ENCODE measurements at regions not wholly inside any gene's neighbourhood (a gene's known extent, or its start where the extent isn't known, plus 50 kb on each side); places are given as distances from the start of the nearest gene placed in this dataset.

DNA sequence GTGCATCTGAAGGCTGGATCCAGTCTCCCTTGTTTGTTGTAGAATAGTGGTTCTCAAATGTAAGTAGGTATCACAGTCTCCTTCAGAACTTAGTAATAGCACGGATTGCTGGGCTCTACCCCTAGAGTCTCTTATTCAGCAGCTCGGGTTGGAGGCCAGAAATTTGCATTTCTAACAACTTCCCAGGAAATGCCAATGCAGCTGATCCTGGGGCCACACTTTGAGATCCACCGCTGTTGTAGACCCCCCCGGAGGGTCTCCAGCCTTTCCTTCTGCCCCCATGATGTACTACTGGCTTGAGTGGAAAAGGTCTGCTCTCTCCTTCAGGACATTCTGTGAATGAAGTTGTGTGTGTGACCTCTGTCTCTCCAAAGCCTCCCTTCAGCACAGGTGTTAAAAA lies 153.8 kb upstream of the CTNNB1 start:
- Histone ChIP-seq H3K36me3 (ENCODE audit: insufficient read depth, low read length) (no peaks in the 10 kb centered on the region), H3K9me3 (ENCODE audit: low read length) (no peaks in the 10 kb centered on the region), H3K27ac (ENCODE audit: low read depth, low read length) (no peak overlapping the region), H3K4me1 (ENCODE audit: insufficient read depth, low read length) (no peaks in the 10 kb centered on the region), H3K27me3 (ENCODE audit: insufficient read depth, low read length, poor library complexity, severe bottlenecking) (no peaks in the 10 kb centered on the region), H3K4me3 (ENCODE audit: low read length) (no peak overlapping the region)
- no peak overlapping the region for H3K27ac Mint-ChIP-seq
- peaks cover 6 to 33% of the 10 kb centered on the region in 2 donors for H3K27me3 Mint-ChIP-seq
- ChIA-PET CTCF (no interaction called here), POLR2A (no interaction called here)
- H3K9me3 Mint-ChIP-seq, result no peaks in the 10 kb centered on the region
- no peak for DNase-seq
- H3K4me3 Mint-ChIP-seq, result no peak overlapping the region
- no peaks in the 10 kb centered on the region for H3K4me1 Mint-ChIP-seq
- no peaks in the 10 kb centered on the region for H3K36me3 Mint-ChIP-seq

DNA sequence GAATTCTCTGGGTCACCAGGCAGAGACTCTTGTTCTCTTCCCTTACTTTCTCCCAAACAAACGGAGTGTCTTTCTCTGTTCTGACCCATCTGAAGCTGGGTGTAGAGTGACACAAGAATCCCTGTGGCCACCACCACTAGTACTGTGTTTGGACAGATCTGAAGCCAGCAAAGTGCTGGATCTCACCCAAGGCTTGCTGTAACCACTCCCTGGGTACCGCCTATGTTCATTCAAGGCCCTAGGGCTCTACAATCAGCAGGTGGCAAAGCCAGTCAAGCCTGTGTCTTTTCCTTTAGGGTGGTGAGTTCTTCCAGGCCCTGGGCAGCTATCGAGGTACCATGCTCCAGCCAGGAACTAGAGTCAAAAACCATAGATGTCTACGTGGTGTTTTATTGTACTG lies 149.2 kb upstream of the CTNNB1 start:
- no peaks in the 10 kb centered on the region for H3K36me3 Mint-ChIP-seq
- no peaks in the 10 kb centered on the region for H3K9me3 Mint-ChIP-seq
- Histone ChIP-seq H3K36me3 (ENCODE audit: insufficient read depth, low read length) (no peaks in the 10 kb centered on the region), H3K9me3 (ENCODE audit: low read length) (no peaks in the 10 kb centered on the region), H3K4me1 (ENCODE audit: insufficient read depth, low read length) (no peaks in the 10 kb centered on the region), H3K4me3 (ENCODE audit: low read length) (no peak overlapping the region), H3K27ac (ENCODE audit: low read depth, low read length) (no peak overlapping the region), H3K27me3 (ENCODE audit: insufficient read depth, low read length, poor library complexity, severe bottlenecking) (no peaks in the 10 kb centered on the region)
- H3K27me3 Mint-ChIP-seq, result peaks cover 5 to 25% of the 10 kb centered on the region in 2 donors
- H3K4me3 Mint-ChIP-seq, result no peak overlapping the region
- DNase-seq, result no peak
- no peaks in the 10 kb centered on the region for H3K4me1 Mint-ChIP-seq
- ChIA-PET CTCF (no interaction called here), POLR2A (no interaction called here)
- H3K27ac Mint-ChIP-seq, result no peak overlapping the region

DNA sequence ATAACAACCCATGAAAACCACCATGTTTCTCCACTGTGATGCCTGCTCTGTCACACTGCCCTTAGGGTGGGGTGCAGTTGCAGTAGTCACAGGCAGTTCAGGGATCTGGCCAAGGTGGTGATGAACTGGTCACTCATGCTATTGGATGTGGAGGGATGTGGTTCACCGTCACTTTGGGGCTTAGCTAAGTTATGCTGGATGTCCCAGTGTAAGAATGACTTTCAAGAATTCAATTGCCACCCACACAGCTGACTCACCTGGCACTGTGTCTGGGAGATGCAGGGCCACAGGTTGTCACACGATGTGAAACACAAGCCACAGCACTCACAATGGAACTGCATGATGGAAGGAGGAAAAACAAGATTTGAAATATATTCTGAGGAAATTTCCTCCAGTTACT lies 146.1 kb upstream of the CTNNB1 start:
- no peak overlapping the region for H3K27ac Mint-ChIP-seq
- H3K36me3 Mint-ChIP-seq, result no peaks in the 10 kb centered on the region
- H3K4me1 Mint-ChIP-seq, result no peaks in the 10 kb centered on the region
- ChIA-PET CTCF (no interaction called here), POLR2A (no interaction called here)
- DNase-seq, result no peak
- Histone ChIP-seq H3K36me3 (ENCODE audit: insufficient read depth, low read length) (no peaks in the 10 kb centered on the region), H3K27me3 (ENCODE audit: insufficient read depth, low read length, poor library complexity, severe bottlenecking) (no peaks in the 10 kb centered on the region), H3K4me1 (ENCODE audit: insufficient read depth, low read length) (no peaks in the 10 kb centered on the region), H3K9me3 (ENCODE audit: low read length) (no peaks in the 10 kb centered on the region), H3K4me3 (ENCODE audit: low read length) (no peak overlapping the region), H3K27ac (ENCODE audit: low read depth, low read length) (no peak overlapping the region)
- H3K4me3 Mint-ChIP-seq, result no peak overlapping the region
- H3K27me3 Mint-ChIP-seq, result peaks cover 5 to 25% of the 10 kb centered on the region in 2 donors
- no peaks in the 10 kb centered on the region for H3K9me3 Mint-ChIP-seq

DNA sequence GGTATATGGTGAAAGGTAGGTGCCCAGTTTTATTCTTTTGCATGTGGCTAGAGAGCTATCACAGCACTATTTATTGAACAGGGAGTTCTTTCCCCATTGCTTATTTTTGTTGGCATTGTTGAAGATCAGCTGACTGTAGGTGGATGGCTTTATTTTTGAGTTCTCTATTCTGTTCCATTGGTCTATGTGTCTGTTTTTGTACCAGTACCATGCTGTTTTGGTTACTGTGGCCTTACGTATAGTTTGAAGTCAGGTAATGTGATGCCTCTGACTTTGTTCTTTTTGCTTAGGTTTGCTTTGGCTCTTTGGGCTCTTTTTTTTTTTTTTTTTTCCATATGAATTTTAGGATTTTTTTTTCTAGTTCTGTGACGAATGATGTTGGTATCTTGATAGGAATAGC lies 139.2 kb upstream of the CTNNB1 start:
- Histone ChIP-seq H3K4me1 (ENCODE audit: insufficient read depth, low read length) (no peaks in the 10 kb centered on the region), H3K9me3 (ENCODE audit: low read length) (no peaks in the 10 kb centered on the region), H3K27me3 (ENCODE audit: insufficient read depth, low read length, poor library complexity, severe bottlenecking) (no peaks in the 10 kb centered on the region), H3K27ac (ENCODE audit: low read depth, low read length) (no peak overlapping the region), H3K4me3 (ENCODE audit: low read length) (no peak overlapping the region), H3K36me3 (ENCODE audit: insufficient read depth, low read length) (no peaks in the 10 kb centered on the region)
- Mint-ChIP-seq H3K27ac (no peak overlapping the region), H3K36me3 (no peaks in the 10 kb centered on the region), H3K4me1 (no peaks in the 10 kb centered on the region), H3K27me3 (peaks cover 4 to 24% of the 10 kb centered on the region in 2 donors), H3K9me3 (no peaks in the 10 kb centered on the region), H3K4me3 (no peak overlapping the region)
- ChIA-PET POLR2A (no interaction called here), CTCF (no interaction called here)
- no peak for DNase-seq

DNA sequence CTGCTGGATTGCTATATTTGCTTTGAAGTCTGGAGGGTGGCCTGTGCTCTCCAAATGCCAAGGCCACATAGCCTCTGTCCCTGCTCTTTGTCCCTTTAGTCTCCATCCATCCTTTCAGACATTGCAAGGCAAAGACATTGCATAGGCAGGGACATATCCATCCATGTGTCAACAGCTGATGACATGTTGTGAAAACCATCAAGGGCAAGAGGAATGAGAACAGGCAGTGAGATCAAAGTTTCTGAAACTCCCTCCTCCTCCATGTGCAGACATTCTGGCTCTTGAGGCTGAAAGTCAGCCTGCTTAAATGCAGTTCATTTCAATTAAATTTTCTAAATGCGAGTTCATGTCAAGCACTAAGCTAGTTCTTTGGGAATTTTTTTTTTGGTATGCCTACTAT lies 135.2 kb upstream of the CTNNB1 start:
- no peak overlapping the region for H3K4me3 Mint-ChIP-seq
- Histone ChIP-seq H3K36me3 (ENCODE audit: insufficient read depth, low read length) (no peaks in the 10 kb centered on the region), H3K4me1 (ENCODE audit: insufficient read depth, low read length) (no peaks in the 10 kb centered on the region), H3K4me3 (ENCODE audit: low read length) (no peak overlapping the region), H3K9me3 (ENCODE audit: low read length) (no peaks in the 10 kb centered on the region), H3K27me3 (ENCODE audit: insufficient read depth, low read length, poor library complexity, severe bottlenecking) (no peaks in the 10 kb centered on the region), H3K27ac (ENCODE audit: low read depth, low read length) (no peak overlapping the region)
- POLR2A ChIA-PET, result no interaction called here
- peaks cover 2 to 30% of the 10 kb centered on the region in 2 donors for H3K27me3 Mint-ChIP-seq
- CTCF ChIA-PET, result no interaction called here
- no peaks in the 10 kb centered on the region for H3K9me3 Mint-ChIP-seq
- H3K4me1 Mint-ChIP-seq, result no peaks in the 10 kb centered on the region
- no peak overlapping the region for H3K27ac Mint-ChIP-seq
- H3K36me3 Mint-ChIP-seq, result no peaks in the 10 kb centered on the region
- no peak for DNase-seq

DNA sequence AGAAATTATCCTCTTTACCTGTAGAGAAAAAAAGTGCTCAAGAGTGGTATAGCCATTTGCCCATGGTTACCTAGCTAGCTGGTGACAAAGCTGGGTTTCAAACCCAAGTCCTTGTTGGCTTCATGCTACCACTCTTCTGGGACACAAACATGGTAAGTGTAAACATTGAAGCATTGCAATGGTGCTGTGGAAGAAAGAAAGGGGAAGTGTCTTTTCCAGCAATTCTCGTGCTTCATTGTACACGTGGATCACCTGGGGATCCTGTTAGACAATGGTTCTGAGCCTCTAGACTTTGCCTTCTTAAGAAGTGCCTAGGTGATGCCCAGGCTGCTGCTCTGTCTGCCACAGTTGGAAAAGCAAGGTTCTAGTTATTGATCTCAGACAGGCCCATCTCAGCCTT lies 134.8 kb upstream of the CTNNB1 start:
- Mint-ChIP-seq H3K4me3 (no peak overlapping the region), H3K4me1 (no peaks in the 10 kb centered on the region), H3K27me3 (peaks cover 2 to 30% of the 10 kb centered on the region in 2 donors), H3K27ac (no peak overlapping the region), H3K36me3 (no peaks in the 10 kb centered on the region), H3K9me3 (no peaks in the 10 kb centered on the region)
- no peak overlapping the region for H3K27ac ChIP-seq (ENCODE audit: low read depth, low read length)
- no peaks in the 10 kb centered on the region for H3K27me3 ChIP-seq (ENCODE audit: insufficient read depth, low read length, poor library complexity, severe bottlenecking)
- ChIA-PET CTCF (no interaction called here), POLR2A (no interaction called here)
- H3K36me3 ChIP-seq (ENCODE audit: insufficient read depth, low read length), result no peaks in the 10 kb centered on the region
- no peak for DNase-seq
- H3K4me3 ChIP-seq (ENCODE audit: low read length), result no peak overlapping the region
- H3K4me1 ChIP-seq (ENCODE audit: insufficient read depth, low read length), result no peaks in the 10 kb centered on the region
- no peaks in the 10 kb centered on the region for H3K9me3 ChIP-seq (ENCODE audit: low read length)

DNA sequence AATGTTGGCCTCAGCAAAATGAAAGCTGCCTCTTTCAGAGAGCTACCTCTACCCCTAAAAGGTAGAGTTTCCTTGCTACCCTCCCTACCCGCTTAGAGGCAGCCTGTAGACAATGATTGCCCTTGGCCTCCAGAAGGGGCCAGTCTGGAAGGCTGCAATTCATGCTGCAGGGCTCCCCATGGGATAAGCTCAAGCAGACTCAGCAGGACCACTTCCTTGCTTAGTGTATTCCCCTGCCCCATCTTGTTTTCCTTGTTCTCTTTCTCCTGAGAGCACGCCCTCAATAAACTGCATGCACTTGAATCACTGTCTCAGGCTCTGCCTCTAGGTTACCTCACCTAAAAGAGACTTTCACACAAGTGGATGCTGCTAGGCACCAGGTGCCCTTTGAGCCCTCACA lies 134.0 kb upstream of the CTNNB1 start:
- H3K9me3 Mint-ChIP-seq, result no peaks in the 10 kb centered on the region
- H3K36me3 Mint-ChIP-seq, result no peaks in the 10 kb centered on the region
- H3K4me3 ChIP-seq (ENCODE audit: low read length), result no peak overlapping the region
- H3K36me3 ChIP-seq (ENCODE audit: insufficient read depth, low read length), result no peaks in the 10 kb centered on the region
- H3K27me3 ChIP-seq (ENCODE audit: insufficient read depth, low read length, poor library complexity, severe bottlenecking), result no peaks in the 10 kb centered on the region
- H3K9me3 ChIP-seq (ENCODE audit: low read length), result no peaks in the 10 kb centered on the region
- no peaks in the 10 kb centered on the region for H3K4me1 ChIP-seq (ENCODE audit: insufficient read depth, low read length)
- H3K27ac Mint-ChIP-seq, result peak overlapping the region in 1 of 8 donors; percentile 14
- no peak overlapping the region for H3K4me3 Mint-ChIP-seq
- ChIA-PET CTCF (no interaction called here), POLR2A (no interaction called here)
- H3K27me3 Mint-ChIP-seq, result peaks cover 0 to 30% of the 10 kb centered on the region in 2 donors
- no peaks in the 10 kb centered on the region for H3K4me1 Mint-ChIP-seq
- no peak overlapping the region for H3K27ac ChIP-seq (ENCODE audit: low read depth, low read length)
- DNase-seq, result no peak

DNA sequence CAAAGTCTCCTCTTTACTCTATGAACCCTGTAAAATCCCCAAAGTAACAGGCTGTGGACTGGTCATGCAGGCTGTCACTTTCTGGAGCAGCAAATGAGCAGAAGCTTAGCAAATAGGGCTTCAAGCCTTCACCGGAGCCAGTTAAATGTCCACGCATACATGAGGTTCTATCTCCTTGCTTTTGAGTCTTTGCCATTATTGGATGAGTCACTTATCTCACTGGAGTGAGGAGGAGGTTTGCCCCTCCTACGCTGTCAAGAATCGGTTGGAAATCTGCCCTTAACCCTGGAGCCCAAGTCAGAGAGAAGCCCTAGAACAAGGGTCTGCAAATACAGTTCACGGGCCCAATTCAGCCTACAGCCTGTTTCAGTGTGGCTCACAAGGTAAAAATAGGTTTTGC lies 126.1 kb upstream of the CTNNB1 start:
- H3K27ac Mint-ChIP-seq, result no peak overlapping the region
- H3K27me3 ChIP-seq (ENCODE audit: insufficient read depth, low read length, poor library complexity, severe bottlenecking), result no peaks in the 10 kb centered on the region
- H3K4me1 Mint-ChIP-seq, result no peaks in the 10 kb centered on the region
- DNase-seq, result no peak
- H3K4me3 ChIP-seq (ENCODE audit: low read length), result no peak overlapping the region
- POLR2A ChIA-PET, result no interaction called here
- H3K36me3 ChIP-seq (ENCODE audit: insufficient read depth, low read length), result no peaks in the 10 kb centered on the region
- H3K27ac ChIP-seq (ENCODE audit: low read depth, low read length), result no peak overlapping the region
- no peaks in the 10 kb centered on the region for H3K9me3 ChIP-seq (ENCODE audit: low read length)
- H3K4me1 ChIP-seq (ENCODE audit: insufficient read depth, low read length), result no peaks in the 10 kb centered on the region
- no peak overlapping the region for H3K4me3 Mint-ChIP-seq
- no peaks in the 10 kb centered on the region for H3K36me3 Mint-ChIP-seq
- H3K27me3 Mint-ChIP-seq, result peaks cover 8 to 24% of the 10 kb centered on the region in 2 donors
- CTCF ChIA-PET, result no interaction called here
- no peaks in the 10 kb centered on the region for H3K9me3 Mint-ChIP-seq

DNA sequence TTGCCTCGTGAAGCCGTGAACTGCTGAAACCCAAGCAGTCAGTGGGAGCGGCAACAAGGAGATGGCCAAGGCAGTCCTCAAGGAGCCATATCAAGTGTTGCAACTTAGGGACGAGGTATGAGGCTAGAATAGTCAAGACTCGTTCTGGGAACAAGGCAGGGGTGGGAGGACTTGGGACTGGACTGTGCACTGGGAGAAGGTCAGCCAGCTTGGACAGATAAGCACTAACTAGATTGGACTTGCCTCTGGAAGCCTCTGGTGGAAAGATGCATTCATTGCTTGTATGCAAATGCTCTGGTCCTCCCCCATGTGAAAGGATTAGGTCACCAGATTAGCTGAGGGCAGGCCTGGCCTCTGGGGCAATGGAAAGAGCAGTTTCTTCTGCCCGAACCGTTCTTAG lies 123.3 kb upstream of the CTNNB1 start:
- Histone ChIP-seq H3K4me1 (ENCODE audit: insufficient read depth, low read length) (no peaks in the 10 kb centered on the region), H3K27me3 (ENCODE audit: insufficient read depth, low read length, poor library complexity, severe bottlenecking) (no peaks in the 10 kb centered on the region), H3K27ac (ENCODE audit: low read depth, low read length) (no peak overlapping the region), H3K36me3 (ENCODE audit: insufficient read depth, low read length) (no peaks in the 10 kb centered on the region), H3K4me3 (ENCODE audit: low read length) (no peak overlapping the region), H3K9me3 (ENCODE audit: low read length) (no peaks in the 10 kb centered on the region)
- ChIA-PET POLR2A (no interaction called here), CTCF (no interaction called here)
- no peak for DNase-seq
- Mint-ChIP-seq H3K4me1 (no peaks in the 10 kb centered on the region), H3K4me3 (no peak overlapping the region), H3K9me3 (no peaks in the 10 kb centered on the region), H3K27ac (no peak overlapping the region), H3K36me3 (no peaks in the 10 kb centered on the region), H3K27me3 (peaks cover 12 to 18% of the 10 kb centered on the region in 2 donors)
